Osteoblast (primary cell): ENCODE measurements at regions not wholly inside any gene's neighbourhood (a gene's known extent, or its start where the extent isn't known, plus 50 kb on each side); places are given as distances from the start of the nearest gene placed in this dataset.

Source experiments
- DNase-seq: peaks from one replicate; pipeline ENCODE4 v3.0.0; 2011; ENCODE audit warnings: low spot score, mixed read lengths; ENCODE audit not compliant: insufficient read length; ENCODE audit errors: missing footprints
- H2AFZ ChIP-seq: 2 replicates; pipeline ENCODE4 v1.6.0; 2011; ENCODE audit warnings: mild to moderate bottlenecking, low read length
- H3K27ac ChIP-seq: 2 replicates; pipeline ENCODE4 v1.5.1; 2011; ENCODE audit warnings: mild to moderate bottlenecking, low read depth, low read length, moderate library complexity
- H3K27me3 ChIP-seq: 2 replicates; pipeline ENCODE4 v1.6.0; 2012; ENCODE audit warnings: mild to moderate bottlenecking, control low read depth, inconsistent platforms, low read length, moderate library complexity; ENCODE audit not compliant: insufficient read depth
- H3K36me3 ChIP-seq: 2 replicates; pipeline ENCODE4 v1.5.1; 2011; ENCODE audit warnings: mild to moderate bottlenecking, low read length, control low read depth, moderate library complexity; ENCODE audit not compliant: insufficient read depth
- H3K4me1 ChIP-seq: 2 replicates; pipeline ENCODE4 v1.5.1; 2011; ENCODE audit warnings: mild to moderate bottlenecking, low read length, control low read depth, moderate library complexity; ENCODE audit not compliant: insufficient read depth
- H3K4me2 ChIP-seq: 2 replicates; pipeline ENCODE4 v1.6.0; 2011; ENCODE audit warnings: mild to moderate bottlenecking, low read length; ENCODE audit not compliant: insufficient read depth
- H3K4me3 ChIP-seq: fragments of 200-600 bp; sonication (generic); 3 replicates; pipeline ENCODE4 v1.5.1; 2012; ENCODE audit warnings: mild to moderate bottlenecking, low read length, inconsistent platforms; ENCODE audit not compliant: insufficient read depth
- H3K79me2 ChIP-seq: 2 replicates; pipeline ENCODE4 v1.6.0; 2012; ENCODE audit warnings: mild to moderate bottlenecking, low read length, control low read depth, inconsistent platforms; ENCODE audit not compliant: insufficient read depth
- H3K9me3 ChIP-seq: 2 replicates; pipeline ENCODE4 v1.5.1; 2011; ENCODE audit warnings: low read depth, low read length, control low read depth
- H4K20me1 ChIP-seq: 2 replicates; pipeline ENCODE4 v1.6.0; 2012; ENCODE audit warnings: mild to moderate bottlenecking, low read length, control low read depth; ENCODE audit not compliant: insufficient read depth
- CTCF ChIP-seq: IDR thresholded peaks from 2 replicates; pipeline ENCODE4 v1.5.1; 2011; ENCODE audit warnings: mild to moderate bottlenecking, low read depth, low read length, moderate library complexity; ENCODE audit errors: extremely low read depth

DNA sequence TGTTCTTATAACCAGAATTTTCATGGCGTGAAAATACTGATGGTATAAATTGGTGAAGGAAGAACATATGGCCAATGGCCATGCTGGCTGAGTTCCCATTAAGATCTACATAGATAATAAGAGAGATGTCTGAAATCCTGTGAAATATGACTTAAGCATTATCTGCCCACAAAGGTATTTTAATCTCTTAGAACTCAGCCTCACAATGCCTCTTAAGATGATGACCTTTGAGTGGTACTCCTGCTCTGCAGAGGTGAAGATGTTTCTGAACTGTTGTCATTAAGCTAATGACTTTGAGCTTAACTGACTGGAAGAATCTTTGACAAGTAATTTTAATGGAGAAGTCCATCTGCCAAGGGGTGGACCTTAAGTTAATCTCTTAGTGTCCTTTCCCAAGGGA, 148.7 kb downstream of the ZNF326 start:
- DNase-seq, result no peak
- Histone ChIP-seq H3K9me3 (no peaks in the 10 kb centered on the region), H3K36me3 (no peaks in the 10 kb centered on the region), H3K4me1 (no peaks in the 10 kb centered on the region), H3K79me2 (no peaks in the 10 kb centered on the region), H3K4me3 (no peak overlapping the region), H3K27ac (no peak overlapping the region), H3K27me3 (no peaks in the 10 kb centered on the region), H2AFZ (no peak overlapping the region), H3K4me2 (no peak overlapping the region), H4K20me1 (no peaks in the 10 kb centered on the region)
- TF ChIP-seq CTCF, result no peak

DNA sequence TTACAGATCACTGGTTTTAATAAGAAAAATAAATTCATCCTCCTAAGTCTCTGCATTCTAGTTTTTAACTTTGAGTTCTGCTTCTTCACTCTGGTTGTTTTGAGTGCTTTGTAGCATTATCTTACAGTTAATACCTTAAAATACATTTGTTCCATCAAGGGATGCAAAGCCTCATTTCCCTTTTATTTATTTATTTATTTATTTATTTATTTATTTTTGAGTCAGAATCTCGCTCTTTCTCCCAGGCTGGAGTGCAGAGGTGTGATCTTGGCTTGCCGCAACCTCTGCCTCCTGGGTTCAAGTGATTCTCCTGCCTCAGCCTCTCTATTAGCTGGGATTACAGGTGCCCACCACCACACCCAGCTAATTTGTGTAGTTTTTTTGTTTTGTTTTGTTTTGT, 147.8 kb downstream of the ZNF326 start:
- Histone ChIP-seq H3K4me1 (no peaks in the 10 kb centered on the region), H3K4me3 (no peak overlapping the region), H3K9me3 (no peaks in the 10 kb centered on the region)

GRCh38 chr1:90139837-90140236, 144.9 kb downstream of the ZNF326 start:
- no peaks in the 10 kb centered on the region for H3K4me1 ChIP-seq
- no peaks in the 10 kb centered on the region for H3K9me3 ChIP-seq
- no peaks in the 10 kb centered on the region for H3K27me3 ChIP-seq
- H3K27ac ChIP-seq, result no peak overlapping the region
- no peaks in the 10 kb centered on the region for H3K36me3 ChIP-seq
- no peak overlapping the region for H2AFZ ChIP-seq
- no peak for DNase-seq
- TF ChIP-seq CTCF, result no peak
- no peak overlapping the region for H3K4me3 ChIP-seq
- no peak overlapping the region for H3K4me2 ChIP-seq
- H4K20me1 ChIP-seq, result no peaks in the 10 kb centered on the region
- H3K79me2 ChIP-seq, result no peaks in the 10 kb centered on the region

More for the DNA sequence above, 147.8 kb downstream of the ZNF326 start:
- H3K27ac ChIP-seq, result no peak overlapping the region
- no peak overlapping the region for H2AFZ ChIP-seq
- no peaks in the 10 kb centered on the region for H3K36me3 ChIP-seq
- no peak overlapping the region for H3K4me2 ChIP-seq
- H3K79me2 ChIP-seq, result no peaks in the 10 kb centered on the region
- H4K20me1 ChIP-seq, result no peaks in the 10 kb centered on the region
- no peak for DNase-seq
- TF ChIP-seq CTCF, result no peak
- H3K27me3 ChIP-seq, result no peaks in the 10 kb centered on the region

DNA sequence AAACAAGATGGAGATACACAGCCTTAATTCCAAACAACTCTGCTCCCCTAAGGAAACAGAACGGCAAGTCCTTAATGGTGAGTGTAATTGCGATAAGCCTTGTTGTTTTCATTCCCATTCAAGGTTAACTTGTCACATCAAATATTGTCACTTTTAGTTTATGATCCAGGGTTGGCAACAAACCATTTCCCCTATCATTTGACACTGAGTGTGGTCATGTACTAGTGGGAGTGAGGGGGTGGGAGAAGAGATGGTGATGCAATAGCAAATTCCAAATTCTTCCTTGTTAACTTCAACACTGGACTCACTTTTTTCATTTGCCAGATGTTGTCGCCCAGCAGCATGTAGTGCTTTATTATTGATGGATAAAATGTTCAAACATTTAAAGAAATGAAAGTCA, 140.4 kb downstream of the ZNF326 start:
- TF ChIP-seq CTCF, result no peak
- no peaks in the 10 kb centered on the region for H3K36me3 ChIP-seq
- no peak for DNase-seq

More for the DNA sequence above, 140.4 kb downstream of the ZNF326 start:
- H3K27ac ChIP-seq, result no peak overlapping the region
- no peak overlapping the region for H2AFZ ChIP-seq
- H3K9me3 ChIP-seq, result no peaks in the 10 kb centered on the region
- no peak overlapping the region for H3K4me3 ChIP-seq
- no peaks in the 10 kb centered on the region for H3K79me2 ChIP-seq
- no peak overlapping the region for H3K4me2 ChIP-seq
- no peaks in the 10 kb centered on the region for H3K27me3 ChIP-seq
- H3K4me1 ChIP-seq, result no peaks in the 10 kb centered on the region
- no peaks in the 10 kb centered on the region for H4K20me1 ChIP-seq
